ENCODE measurements at regions not wholly inside any gene's neighbourhood (a gene's known extent, or its start where the extent isn't known, plus 50 kb on each side); places are given as distances from the start of the nearest gene placed in this dataset.

GRCh38 chr20:2236256-2236655, 59.5 kb upstream of the TGM3 start:
- DNase-seq, result peak in 1 of 3 donors; percentile 32

- DNase-seq, result peak; percentile 10 to 93 (median 43)
Measured at GRCh38 chr20:2237059-2237458, 58.7 kb upstream of the TGM3 start.

GRCh38 chr20:2238601-2239000, 57.2 kb upstream of the TGM3 start:
- no peak for DNase-seq

- DNase-seq, result no peak
Measured at GRCh38 chr20:2240835-2241234, 55.0 kb upstream of the TGM3 start.

GRCh38 chr20:2242678-2243077, 53.1 kb upstream of the TGM3 start:
- no peak for DNase-seq

GRCh38 chr20:2244523-2244922, 51.3 kb upstream of the TGM3 start:
- no peak for DNase-seq

GRCh38 chr20:2244993-2245392, 50.8 kb upstream of the TGM3 start:
- no peak for DNase-seq

- DNase-seq, result no peak
Measured at GRCh38 chr20:2245637-2246036, 50.2 kb upstream of the TGM3 start.

All from muscle of back (tissue), 3 donors.